Endothelial cell of hepatic sinusoid (primary cell): ENCODE measurements at regions not wholly inside any gene's neighbourhood (a gene's known extent, or its start where the extent isn't known, plus 50 kb on each side); places are given as distances from the start of the nearest gene placed in this dataset.
"Not testable (repeated sequence)": the region's sequence is repeated elsewhere in the genome, so short reads cannot be mapped to it uniquely, and the experiment has no call there.

ENCODE experiments used
- in situ Hi-C: cut with HindIII; loops from 2 replicates; pipeline ENCODE4 v1.10.0; 2017; ENCODE audit warnings: low sequenced_read_pairs

- in situ Hi-C loops, result loop anchor here (5.0 kb wide), 1 partner anchor 51 kb away; no protein-coding TSS in a partner anchor
These were observed 136.5 kb downstream of the FAM76B start for GRCh38 chr11:95653099-95653498.

- in situ Hi-C loops, result loop anchor here (5.0 kb wide), 1 partner anchor 50 kb away; no protein-coding TSS in a partner anchor
These were observed 137.5 kb downstream of the FAM76B start for GRCh38 chr11:95652002-95652472.

- in situ Hi-C loops, result loop anchor here (5.0 kb wide), 1 partner anchor 48 kb away; no protein-coding TSS in a partner anchor
These were observed 139.3 kb downstream of the FAM76B start for GRCh38 chr11:95650276-95650675.

- in situ Hi-C loops, result no loop called here
These were observed 141.7 kb downstream of the FAM76B start for GRCh38 chr11:95647871-95648270.

DNA sequence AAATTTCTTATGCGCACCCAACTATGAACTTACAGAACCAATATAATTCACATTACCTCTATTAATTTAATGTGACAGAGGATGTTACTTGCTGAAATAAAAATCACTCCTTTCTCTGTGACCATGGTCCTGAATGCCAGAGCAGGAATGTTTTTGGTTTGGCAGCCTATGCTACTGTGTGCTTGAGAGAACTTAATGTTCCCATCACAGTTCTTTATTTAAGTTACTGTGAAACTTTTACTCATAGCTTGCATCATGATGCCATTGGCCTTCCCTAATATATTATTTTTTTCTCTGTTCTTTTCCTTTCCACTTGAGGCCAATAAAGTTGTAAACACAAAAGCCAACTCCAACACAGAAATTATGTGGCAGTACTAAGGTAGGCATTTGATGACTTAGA, 142.2 kb downstream of the FAM76B start:
- in situ Hi-C loops, result no loop called here

- in situ Hi-C loops, result no loop called here
These were observed 148.1 kb downstream of the FAM76B start for GRCh38 chr11:95641495-95641894.

DNA sequence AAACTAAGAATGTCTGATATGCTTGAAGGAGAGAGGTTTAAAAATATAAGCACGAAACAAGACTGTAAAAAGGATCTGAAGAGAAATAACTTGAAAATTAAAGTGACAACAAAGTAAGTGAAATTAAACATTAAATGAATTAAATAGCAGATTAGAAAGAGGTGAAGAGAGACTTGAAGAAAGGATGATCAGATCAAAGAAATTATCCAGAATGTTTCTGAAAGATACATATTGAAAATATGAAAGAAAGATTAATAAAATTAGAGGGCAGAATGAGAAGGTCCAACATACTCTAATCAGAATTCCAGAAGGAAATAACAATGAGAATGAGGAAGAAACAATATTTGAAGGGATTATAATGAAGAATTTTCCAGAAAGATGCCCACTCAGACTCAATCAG, 151.1 kb downstream of the FAM76B start:
- in situ Hi-C loops, result no loop called here

DNA sequence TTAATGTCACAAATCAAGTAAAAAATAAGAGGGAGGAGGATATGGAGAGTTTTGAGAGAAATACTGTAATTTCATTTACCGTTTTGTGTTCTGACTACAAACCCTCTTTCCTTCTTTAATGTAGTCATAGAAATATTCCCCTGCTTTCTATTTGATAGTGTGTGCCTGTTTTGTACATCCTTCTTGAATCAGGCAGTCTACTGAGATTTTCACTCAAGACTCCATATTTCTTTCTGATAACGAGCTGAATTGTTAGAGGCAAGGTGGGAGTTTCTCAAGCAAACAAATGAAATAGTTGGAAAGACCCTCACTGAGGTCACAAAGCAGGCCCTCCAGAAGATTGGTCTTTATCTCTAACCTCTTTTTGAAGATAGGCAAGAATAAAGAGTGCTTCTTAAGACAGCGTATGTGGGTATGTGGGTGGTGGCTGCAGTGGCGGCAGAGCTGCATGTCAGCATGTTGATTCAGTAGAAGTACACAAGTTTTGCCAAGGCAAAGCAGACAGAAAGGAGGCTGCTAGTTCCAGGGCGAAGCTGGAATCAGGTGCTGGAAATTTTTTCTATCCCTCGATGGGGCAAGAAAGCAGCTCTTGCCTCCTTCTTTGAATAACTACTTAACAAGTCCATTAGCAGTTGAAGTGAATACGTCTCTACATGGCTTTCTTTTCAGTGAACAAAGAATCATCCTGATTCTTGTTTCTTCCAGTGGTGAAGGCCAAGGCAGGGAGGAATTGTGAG, 164.2 kb downstream of the FAM76B start:
- in situ Hi-C loops, result no loop called here

DNA sequence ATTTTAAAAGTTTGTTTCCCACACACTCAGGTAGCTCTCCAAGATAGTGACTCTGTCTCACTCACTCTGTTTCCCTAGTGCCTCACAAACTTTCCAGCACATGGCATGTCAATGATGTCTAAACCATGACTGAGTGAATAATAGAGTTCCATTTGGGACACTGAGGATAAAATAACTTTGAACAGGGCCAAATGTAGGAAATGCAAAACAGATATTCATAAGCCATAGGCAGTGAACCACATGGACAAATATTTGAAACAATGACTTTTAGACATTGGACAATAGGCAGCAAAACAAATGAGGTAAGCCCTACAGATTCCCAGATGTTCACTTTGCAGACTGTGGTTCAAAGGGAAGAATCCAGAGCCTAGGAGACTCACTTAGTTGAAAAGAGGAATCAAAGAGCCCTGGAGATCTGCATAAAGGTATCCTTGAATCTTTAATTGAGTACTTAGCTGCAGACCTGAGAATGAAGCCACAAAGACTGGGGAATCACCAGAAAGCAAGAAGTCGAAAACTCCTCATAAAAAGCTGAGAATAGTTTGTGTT, 173.3 kb downstream of the FAM76B start:
- in situ Hi-C loops, result no loop called here

DNA sequence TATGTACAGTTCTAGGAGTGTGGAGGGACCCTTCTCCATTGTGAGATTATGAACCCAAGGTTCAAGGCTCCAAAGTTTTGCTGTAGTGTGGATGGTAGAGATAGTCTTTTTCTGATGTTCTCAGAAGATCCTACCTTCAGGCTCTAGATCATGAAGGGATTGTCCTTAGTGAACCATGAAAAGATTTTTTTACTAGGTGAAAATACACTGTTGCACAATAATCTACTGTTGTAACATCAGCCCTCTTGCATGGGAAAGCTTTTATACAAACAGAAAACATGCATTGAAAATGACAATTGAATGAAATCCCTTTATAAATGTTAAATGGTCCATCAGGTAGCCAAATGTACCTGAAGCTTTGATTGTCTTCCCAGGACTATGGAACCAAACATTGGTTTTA, 177.8 kb downstream of the FAM76B start:
- in situ Hi-C loops, result no loop called here

DNA sequence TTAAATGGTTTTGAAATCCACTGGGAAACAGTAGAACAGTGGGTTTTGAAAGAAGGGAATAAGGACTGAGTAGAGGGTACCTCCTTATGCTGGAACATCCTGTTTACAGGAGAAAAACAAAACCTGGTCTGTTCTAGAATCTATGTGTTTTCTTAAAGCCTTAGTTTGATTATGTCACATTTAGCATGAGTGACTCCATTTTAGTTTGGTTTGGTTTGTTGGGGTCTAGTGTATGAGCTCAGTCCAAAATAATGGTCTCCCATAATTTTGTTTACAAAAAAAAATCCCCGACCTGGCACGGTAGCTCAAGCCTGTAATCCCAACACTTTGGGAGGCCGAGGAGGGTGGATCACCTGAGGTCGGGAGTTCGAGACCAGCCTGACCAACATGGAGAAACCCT, 179.4 kb downstream of the FAM76B start:
- in situ Hi-C loops, result not testable (repeated sequence)

DNA sequence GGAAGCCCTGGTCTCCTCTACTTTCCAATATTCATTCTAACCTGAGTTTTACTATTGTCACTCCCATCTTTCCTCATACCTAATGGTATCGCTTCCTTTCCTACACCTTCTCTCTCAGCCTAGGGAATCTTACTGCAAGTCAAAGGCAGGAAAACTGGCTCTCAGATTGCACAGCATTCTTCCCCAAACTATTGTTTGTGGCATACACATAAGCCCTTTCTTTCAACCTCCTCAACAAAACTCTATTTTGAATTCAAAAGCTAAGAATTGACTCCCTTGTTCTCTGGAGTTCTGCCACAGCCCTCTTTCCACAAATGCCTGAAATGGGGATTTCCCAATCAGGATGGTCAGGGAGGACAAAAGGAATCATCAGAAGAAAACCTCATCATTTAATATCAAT, 181.5 kb downstream of the FAM76B start:
- in situ Hi-C loops, result no loop called here

DNA sequence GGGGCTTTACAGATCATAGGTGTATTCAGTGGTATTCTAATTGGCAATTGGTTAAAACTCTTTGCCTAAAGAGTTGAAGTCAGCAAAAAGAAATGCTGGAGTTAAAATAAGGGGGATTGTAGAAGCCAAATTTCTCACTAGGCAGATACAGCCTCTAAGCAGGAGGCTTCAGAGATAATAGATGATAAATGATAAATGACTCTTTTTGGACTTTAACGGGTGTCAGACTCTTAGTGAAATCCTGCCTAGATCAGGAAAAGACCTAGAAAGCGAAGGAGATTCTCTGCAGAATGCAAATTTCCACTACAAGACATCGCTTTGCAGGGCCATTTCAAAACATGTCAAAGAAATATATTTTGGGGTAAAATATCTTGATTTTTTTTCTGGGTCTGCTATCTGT, 182.8 kb downstream of the FAM76B start:
- in situ Hi-C loops, result no loop called here

GRCh38 chr11:95605271-95605940, 184.2 kb downstream of the FAM76B start:
- in situ Hi-C loops, result no loop called here

- in situ Hi-C loops, result loop anchor here (5.0 kb wide), 2 partner anchors 52 to 98 kb away; no protein-coding TSS in a partner anchor
These were observed 189.5 kb downstream of the FAM76B start for GRCh38 chr11:95599959-95600586.

- in situ Hi-C loops, result no loop called here
These were observed 193.6 kb downstream of the FAM76B start for GRCh38 chr11:95595973-95596489.

DNA sequence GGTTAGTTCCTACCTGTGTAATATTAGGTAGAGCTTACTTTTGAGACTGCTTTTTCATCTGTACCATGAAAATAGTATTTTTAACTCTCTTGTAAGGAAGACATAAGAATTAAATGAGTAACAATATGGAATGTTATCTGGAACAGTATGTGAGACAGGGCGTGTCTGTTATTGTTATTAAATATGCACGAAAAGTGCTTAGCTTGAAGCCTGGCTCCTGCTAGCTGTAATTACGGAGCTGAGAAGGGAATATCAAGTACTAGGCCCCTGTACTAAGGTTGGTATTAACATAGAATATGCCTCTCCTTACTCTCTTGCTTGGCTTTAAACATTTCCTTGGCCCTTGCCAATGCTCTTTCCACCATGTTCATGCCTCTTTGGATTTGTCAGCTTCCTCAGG, 194.0 kb downstream of the FAM76B start:
- in situ Hi-C loops, result no loop called here

DNA sequence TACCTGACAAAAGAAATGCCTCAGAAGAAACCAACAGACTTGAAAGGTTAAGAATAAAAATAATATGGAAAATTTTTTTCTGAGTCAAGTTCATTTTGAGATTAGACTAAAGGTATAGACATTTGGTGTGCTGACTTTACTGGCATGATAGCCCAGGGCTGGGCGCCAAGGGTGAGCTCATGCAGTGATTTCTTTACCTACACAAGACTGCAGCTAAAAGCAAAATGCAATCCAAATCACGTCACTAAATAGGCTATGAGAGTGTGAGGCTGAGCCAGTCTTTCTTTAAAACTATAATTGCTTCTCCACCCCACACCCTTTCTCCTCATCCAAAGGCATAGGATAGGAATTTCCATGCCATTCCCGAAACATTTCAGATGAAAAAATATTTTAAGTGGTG, 196.5 kb downstream of the FAM76B start:
- in situ Hi-C loops, result no loop called here

- in situ Hi-C loops, result no loop called here
These were observed 197.1 kb downstream of the FAM76B start for GRCh38 chr11:95592471-95592870.

DNA sequence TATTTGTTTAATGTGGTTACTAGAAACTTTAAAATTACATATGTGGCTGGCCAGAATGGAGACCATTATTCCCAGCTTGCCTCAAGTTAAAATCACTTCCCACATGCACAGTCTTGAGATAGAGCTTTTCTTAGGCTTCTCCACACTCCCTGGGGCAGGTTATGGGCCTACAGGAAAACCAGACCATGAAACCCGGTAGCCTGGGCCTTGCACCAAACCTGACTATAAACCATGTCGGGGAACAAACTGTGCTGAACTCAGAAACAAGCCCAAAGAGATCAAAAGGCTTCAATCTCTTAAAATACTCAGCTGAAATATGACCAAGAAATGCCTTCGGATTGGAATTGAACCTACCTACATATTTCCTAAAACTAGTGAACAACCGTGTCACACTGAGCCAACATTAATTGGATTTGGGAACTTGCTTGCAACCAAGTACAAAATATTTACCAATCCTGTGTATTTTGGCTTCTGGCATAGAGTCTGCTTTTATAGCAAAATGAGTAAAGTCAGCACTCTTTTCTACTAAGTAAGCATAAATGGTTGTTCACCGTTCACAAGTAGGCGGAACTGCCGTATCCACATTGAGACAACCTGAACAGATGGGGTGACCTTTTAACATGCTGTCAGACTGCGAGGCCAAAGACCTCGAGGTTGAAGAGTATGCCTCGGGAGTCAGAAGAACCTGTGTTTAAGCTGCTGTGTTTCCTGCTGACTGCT, 199.5 kb downstream of the FAM76B start:
- in situ Hi-C loops, result no loop called here

GRCh38 chr11:95588821-95589220, 200.8 kb downstream of the FAM76B start:
- in situ Hi-C loops, result no loop called here
